ENCODE measurements at regions not wholly inside any gene's neighbourhood (a gene's known extent, or its start where the extent isn't known, plus 50 kb on each side); places are given as distances from the start of the nearest gene placed in this dataset.

GRCh38 chr12:48414021-48414420 lies 58.3 kb upstream of the ANP32D start:
- H3K9me3 Mint-ChIP-seq (ENCODE audit: insufficient read depth), result no peaks in the 10 kb centered on the region
- Histone ChIP-seq H4K20me1 (ENCODE audit: control insufficient read depth, insufficient read depth, low read length, poor library complexity, severe bottlenecking) (no peaks in the 10 kb centered on the region), H3K9me3 (ENCODE audit: control extremely low read depth in 1 of 3, control insufficient read depth in 2 of 3, insufficient read depth in 1 of 3, low read length in 2 of 3) (peaks cover 0 to 10% (median 0%) of the 10 kb centered on the region in 3 donors), H3K36me3 (replicated peaks in 1 of 2; ENCODE audit: control extremely low read depth in 1 of 2, control insufficient read depth in 1 of 2, extremely low read depth in 1 of 2, insufficient read depth in 2 of 2, low read length in 1 of 2) (no peaks in the 10 kb centered on the region), H3K27ac (ENCODE audit: low read length in 2 of 2) (no peak overlapping the region), H3K4me1 (ENCODE audit: control insufficient read depth in 2 of 2, insufficient read depth in 2 of 2, low read length in 2 of 2) (no peaks in the 10 kb centered on the region), H3K79me2 (ENCODE audit: control insufficient read depth, insufficient read depth, low read length) (no peaks in the 10 kb centered on the region), H3K9ac (ENCODE audit: low read length) (no peak overlapping the region), H3K4me3 (ENCODE audit: control extremely low read depth in 1 of 5, extremely low read depth in 1 of 5, insufficient read depth in 1 of 5, low read depth in 2 of 5, low read length in 4 of 5) (no peak overlapping the region), H2AFZ (ENCODE audit: insufficient read depth, low read depth, low read length, poor library complexity, severe bottlenecking) (no peak overlapping the region), H3K27me3 (replicated peaks in 1 of 4; ENCODE audit: control extremely low read depth in 1 of 4, control insufficient read depth in 3 of 4, insufficient read depth in 4 of 4, low read length in 3 of 4) (peaks cover 0 to 7% (median 0%) of the 10 kb centered on the region in 4 experiments), H3K4me2 (replicated peaks; ENCODE audit: low read depth, low read length, poor library complexity, severe bottlenecking) (no peak overlapping the region)
- peaks cover 60% of the 10 kb centered on the region for H3K27me3 Mint-ChIP-seq
- no peaks in the 10 kb centered on the region for H3K4me1 Mint-ChIP-seq
- intact Hi-C loops (cut with micrococcal nuclease), result no loop called here
- TF ChIP-seq EZH2 (IDR thresholded peaks at IDR 0.05; ENCODE audit: borderline replicate concordance, insufficient read depth, low read depth, low read length, poor library complexity, severe bottlenecking) (no peak), CTCF (IDR thresholded peaks at IDR 0.05) (no peak)
- DNase-seq (no peak), ATAC-seq (ENCODE audit: low read depth) (no peak)
- 100% methylated on average over 1 of the region's 4 CpGs for WGBS (ENCODE audit: insufficient coverage)
- H3K27ac Mint-ChIP-seq, result no peak overlapping the region
- no peak overlapping the region for H3K4me3 Mint-ChIP-seq
- ChIA-PET CTCF (no interaction called here), POLR2A (no interaction called here)

- ChIA-PET CTCF (no interaction called here), POLR2A (no interaction called here)
- H3K9me3 Mint-ChIP-seq (ENCODE audit: insufficient read depth), result peaks cover 2% of the 10 kb centered on the region
Observed at GRCh38 chr12:48419116-48419935, 53.0 kb upstream of the ANP32D start.

More at GRCh38 chr12:48419116-48419935, 53.0 kb upstream of the ANP32D start:
- ATAC-seq (ENCODE audit: low read depth) (no peak), DNase-seq (no peak)
- no peak overlapping the region for H2AFZ ChIP-seq (ENCODE audit: insufficient read depth, low read depth, low read length, poor library complexity, severe bottlenecking)
- no peak overlapping the region for H3K4me3 ChIP-seq (ENCODE audit: control extremely low read depth in 1 of 5, extremely low read depth in 1 of 5, insufficient read depth in 1 of 5, low read depth in 2 of 5, low read length in 4 of 5)
- H3K36me3 ChIP-seq (replicated peaks in 1 of 2; ENCODE audit: control extremely low read depth in 1 of 2, control insufficient read depth in 1 of 2, extremely low read depth in 1 of 2, insufficient read depth in 2 of 2, low read length in 1 of 2), result no peaks in the 10 kb centered on the region
- H3K4me3 Mint-ChIP-seq, result no peak overlapping the region
- H3K4me2 ChIP-seq (replicated peaks; ENCODE audit: low read depth, low read length, poor library complexity, severe bottlenecking), result no peak overlapping the region
- no peaks in the 10 kb centered on the region for H3K9me3 ChIP-seq (ENCODE audit: control extremely low read depth in 1 of 3, control insufficient read depth in 2 of 3, insufficient read depth in 1 of 3, low read length in 2 of 3)
- peaks cover 38% of the 10 kb centered on the region for H3K27me3 Mint-ChIP-seq
- no peaks in the 10 kb centered on the region for H4K20me1 ChIP-seq (ENCODE audit: control insufficient read depth, insufficient read depth, low read length, poor library complexity, severe bottlenecking)
- peaks cover 0 to 3% (median 0%) of the 10 kb centered on the region in 4 experiments for H3K27me3 ChIP-seq (replicated peaks in 1 of 4; ENCODE audit: control extremely low read depth in 1 of 4, control insufficient read depth in 3 of 4, insufficient read depth in 4 of 4, low read length in 3 of 4)
- TF ChIP-seq EZH2 (IDR thresholded peaks at IDR 0.05; ENCODE audit: borderline replicate concordance, insufficient read depth, low read depth, low read length, poor library complexity, severe bottlenecking) (no peak), CTCF (IDR thresholded peaks at IDR 0.05) (no peak)
- no peaks in the 10 kb centered on the region for H3K4me1 Mint-ChIP-seq
- intact Hi-C loops (cut with micrococcal nuclease), result no loop called here
- no peak overlapping the region for H3K27ac Mint-ChIP-seq
- no peak overlapping the region for H3K27ac ChIP-seq (ENCODE audit: low read length in 2 of 2)
- no CpG with 5 or more reads among the region's 6 CpGs for WGBS (ENCODE audit: insufficient coverage)
- no peak overlapping the region for H3K9ac ChIP-seq (ENCODE audit: low read length)
- no peaks in the 10 kb centered on the region for H3K4me1 ChIP-seq (ENCODE audit: control insufficient read depth in 2 of 2, insufficient read depth in 2 of 2, low read length in 2 of 2)
- no peaks in the 10 kb centered on the region for H3K79me2 ChIP-seq (ENCODE audit: control insufficient read depth, insufficient read depth, low read length)
